ENCODE measurements at regions not wholly inside any gene's neighbourhood (a gene's known extent, or its start where the extent isn't known, plus 50 kb on each side); places are given as distances from the start of the nearest gene placed in this dataset.
"Not testable (repeated sequence)": the region's sequence is repeated elsewhere in the genome, so short reads cannot be mapped to it uniquely, and the experiment has no call there.

DNA sequence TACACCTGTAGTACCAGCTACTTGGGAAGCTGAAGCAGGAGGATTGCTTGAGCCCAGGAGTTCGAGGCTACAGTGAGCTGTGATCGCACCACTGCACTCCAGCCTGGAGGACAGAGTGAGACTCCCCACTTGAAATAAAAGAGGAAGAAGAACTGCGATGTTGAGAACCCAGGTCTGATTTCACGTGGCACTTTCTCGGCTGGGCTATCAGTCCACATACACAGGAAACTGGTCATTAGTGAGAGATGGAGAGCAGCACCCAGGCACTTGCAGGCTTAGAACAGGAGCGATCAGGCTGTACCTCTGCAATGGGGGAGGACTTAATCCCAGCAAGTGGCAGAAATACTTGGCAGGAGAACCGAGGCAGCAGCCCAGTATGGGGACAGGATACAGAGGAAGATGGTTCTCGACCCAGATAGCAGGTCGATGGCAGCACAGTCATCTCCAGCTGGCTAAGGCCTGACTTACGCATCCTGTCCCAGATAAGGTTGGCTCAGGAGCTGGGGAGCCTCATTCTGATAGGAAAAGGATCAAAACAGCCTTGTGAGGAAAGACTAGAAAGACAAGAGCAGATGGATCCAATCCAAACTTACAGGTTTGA, 487.7 kb upstream of the AUTS2 start:
- ATAC-seq (replicated peaks) (no peak), DNase-seq (no peak)
- no peaks in the 10 kb centered on the region for H3K4me1 Mint-ChIP-seq (ENCODE audit: low read depth in 2 of 2)
- peaks cover 9 to 17% of the 10 kb centered on the region in 2 donors for H3K9me3 Mint-ChIP-seq
- H3K4me3 Mint-ChIP-seq = no peak overlapping the region
- no peak overlapping the region for H3K27ac Mint-ChIP-seq
- peaks cover 0 to 6% of the 10 kb centered on the region in 2 donors for H3K27me3 Mint-ChIP-seq
- H3K36me3 Mint-ChIP-seq (ENCODE audit: insufficient read depth) = peaks cover 2% of the 10 kb centered on the region

DNA sequence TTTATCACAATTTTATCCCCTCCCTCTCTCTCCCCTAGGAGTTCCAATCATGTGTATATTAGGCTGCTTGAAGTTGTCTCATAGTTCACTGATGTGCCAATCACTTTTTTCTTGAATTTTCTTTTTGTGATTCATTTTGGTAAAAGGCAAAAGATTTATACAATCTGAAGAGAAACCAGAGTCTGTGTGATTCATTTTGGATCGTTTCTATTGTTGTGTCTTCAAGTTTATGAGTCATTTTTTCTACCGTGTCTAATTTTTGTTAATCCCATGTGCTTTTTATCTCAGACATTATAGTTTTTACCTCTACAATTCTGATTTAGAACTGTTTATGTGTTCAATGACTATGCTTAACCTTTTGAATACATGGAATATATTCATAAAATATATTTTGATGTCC, 483.9 kb upstream of the AUTS2 start:
- H3K9me3 Mint-ChIP-seq = peaks cover 7 to 17% of the 10 kb centered on the region in 2 donors
- no peak overlapping the region for H3K27ac Mint-ChIP-seq
- peaks cover 0 to 5% of the 10 kb centered on the region in 2 donors for H3K27me3 Mint-ChIP-seq
- H3K4me1 Mint-ChIP-seq (ENCODE audit: low read depth in 2 of 2) = no peaks in the 10 kb centered on the region
- H3K4me3 Mint-ChIP-seq = no peak overlapping the region
- ATAC-seq (replicated peaks) (no peak), DNase-seq (no peak)
- peaks cover 2% of the 10 kb centered on the region for H3K36me3 Mint-ChIP-seq (ENCODE audit: insufficient read depth)

DNA sequence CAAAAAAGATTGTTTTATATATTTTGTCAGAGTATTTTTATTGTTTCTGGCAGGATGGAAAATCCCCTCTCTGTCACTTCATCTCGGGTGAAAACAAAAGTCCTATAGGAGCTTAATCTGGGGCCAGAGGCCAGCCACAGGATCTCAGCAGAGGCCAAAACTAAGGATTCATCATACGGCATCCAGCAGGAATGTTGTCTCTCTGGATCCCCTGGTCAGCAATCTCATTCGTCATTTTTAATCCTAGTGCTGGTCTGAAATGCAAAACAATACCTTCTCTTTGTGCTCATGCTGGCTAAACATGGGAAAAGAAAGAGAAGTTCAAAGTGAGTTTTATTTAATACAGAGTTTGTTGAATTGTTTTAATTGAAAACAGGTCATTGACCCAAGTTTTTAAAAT, 482.5 kb upstream of the AUTS2 start:
- H3K36me3 Mint-ChIP-seq (ENCODE audit: insufficient read depth) = peaks cover 2% of the 10 kb centered on the region
- no peak overlapping the region for H3K4me3 Mint-ChIP-seq
- DNase-seq (no peak), ATAC-seq (replicated peaks) (no peak)
- peaks cover 3 to 11% of the 10 kb centered on the region in 2 donors for H3K9me3 Mint-ChIP-seq
- H3K27ac Mint-ChIP-seq = no peak overlapping the region
- no peaks in the 10 kb centered on the region for H3K4me1 Mint-ChIP-seq (ENCODE audit: low read depth in 2 of 2)
- no peaks in the 10 kb centered on the region for H3K27me3 Mint-ChIP-seq

DNA sequence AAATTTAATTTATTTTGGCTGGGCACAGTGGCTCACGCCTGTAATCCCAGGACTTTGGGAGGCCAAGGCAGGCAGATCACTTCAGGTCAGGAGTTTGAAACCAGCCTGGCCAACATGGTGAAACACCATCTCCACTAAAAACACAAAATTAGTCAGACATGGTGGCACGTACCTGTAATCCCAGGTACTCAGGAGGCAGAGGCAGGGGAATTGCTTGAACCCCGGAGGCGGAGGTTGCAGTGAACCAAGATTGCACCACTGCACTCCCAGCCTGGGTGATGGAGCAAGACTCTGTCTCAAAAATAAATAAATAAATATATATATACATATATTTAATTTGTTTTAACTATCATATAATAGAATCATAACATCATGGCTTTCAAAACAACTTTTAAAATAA, 482.1 kb upstream of the AUTS2 start:
- not testable (repeated sequence) for ATAC-seq (replicated peaks); H3K27ac Mint-ChIP-seq; DNase-seq; H3K9me3 Mint-ChIP-seq; H3K36me3 Mint-ChIP-seq (ENCODE audit: insufficient read depth); H3K4me1 Mint-ChIP-seq (ENCODE audit: low read depth in 2 of 2); H3K4me3 Mint-ChIP-seq; H3K27me3 Mint-ChIP-seq

DNA sequence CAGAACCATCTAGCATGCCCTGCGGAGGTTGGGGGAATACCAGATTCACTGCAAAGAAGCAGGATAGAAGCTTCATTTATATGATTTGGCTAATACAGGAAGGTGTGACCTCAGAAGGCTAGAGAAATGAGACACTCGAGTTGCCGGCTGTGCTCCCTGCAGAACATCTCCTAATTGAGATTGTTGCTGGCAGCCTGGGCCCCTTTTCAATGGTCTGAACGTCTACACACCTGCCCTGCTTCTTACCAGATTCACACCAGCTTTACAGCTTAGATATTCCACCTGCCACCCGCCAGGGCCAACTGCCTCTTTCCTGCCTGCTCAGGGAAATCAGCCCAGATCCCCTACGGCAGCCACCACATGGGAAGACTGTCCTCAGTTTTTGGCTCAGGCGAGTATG, 475.3 kb upstream of the AUTS2 start:
- Mint-ChIP-seq H3K4me3 (no peak overlapping the region), H3K27me3 (peaks cover 0 to 5% of the 10 kb centered on the region in 2 donors), H3K4me1 (ENCODE audit: low read depth in 2 of 2) (no peaks in the 10 kb centered on the region), H3K9me3 (peaks cover 0 to 3% of the 10 kb centered on the region in 2 donors), H3K36me3 (ENCODE audit: insufficient read depth) (no peaks in the 10 kb centered on the region), H3K27ac (no peak overlapping the region)
- DNase-seq = no peak
- ATAC-seq (replicated peaks) = no peak

DNA sequence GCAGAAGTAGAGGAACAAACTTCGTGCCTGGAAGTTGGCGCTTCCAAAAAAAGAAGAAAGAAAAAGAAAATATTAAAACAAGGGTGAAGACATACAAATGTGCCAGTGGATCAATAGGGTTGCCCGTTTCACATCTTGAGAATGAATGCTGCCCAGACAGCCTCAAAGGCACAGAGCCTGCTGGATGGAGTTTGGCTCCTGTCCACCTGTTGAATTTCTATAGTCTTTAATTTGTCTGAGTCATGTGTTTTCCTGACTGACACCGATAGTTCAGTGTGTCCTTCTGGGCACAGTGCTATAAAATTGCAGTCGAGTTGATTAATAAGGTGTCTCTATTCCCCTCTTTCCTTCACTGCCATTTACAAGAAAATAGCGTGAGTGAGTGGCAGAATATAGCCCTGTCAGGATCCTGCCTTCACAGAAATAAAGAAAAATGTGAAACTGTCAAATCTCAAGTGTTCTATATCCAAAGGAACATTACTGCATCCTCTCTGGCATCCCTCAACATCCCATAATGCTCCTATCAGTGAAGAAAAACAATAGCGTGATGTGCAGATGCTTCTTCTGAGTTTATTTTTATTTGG, 471.3 kb upstream of the AUTS2 start:
- no peak overlapping the region for H3K27ac Mint-ChIP-seq
- H3K4me1 Mint-ChIP-seq (ENCODE audit: low read depth in 2 of 2) = no peaks in the 10 kb centered on the region
- H3K9me3 Mint-ChIP-seq = peaks cover 0 to 3% of the 10 kb centered on the region in 2 donors
- no peaks in the 10 kb centered on the region for H3K36me3 Mint-ChIP-seq (ENCODE audit: insufficient read depth)
- H3K27me3 Mint-ChIP-seq = peaks cover 0 to 12% of the 10 kb centered on the region in 2 donors
- ATAC-seq (replicated peaks) (no peak), DNase-seq (no peak)
- H3K4me3 Mint-ChIP-seq = no peak overlapping the region

DNA sequence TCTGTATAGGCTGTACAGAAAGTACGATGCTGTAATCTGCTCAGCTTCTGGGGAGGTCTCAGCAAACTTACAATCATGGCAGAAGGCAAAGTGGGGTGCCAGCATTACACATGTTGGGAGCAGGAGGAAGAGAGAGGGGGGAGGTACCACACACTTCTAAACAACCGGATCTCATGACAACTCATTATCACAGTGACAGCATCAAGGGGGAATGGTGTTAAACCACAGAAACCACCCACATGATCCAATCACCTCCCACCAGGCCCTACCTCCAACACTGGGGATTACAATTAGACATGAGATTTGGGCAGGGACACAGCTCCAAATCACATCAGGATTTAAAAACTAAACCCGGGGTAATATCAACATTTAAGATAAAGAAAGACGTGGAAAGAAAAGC, 468.8 kb upstream of the AUTS2 start:
- no peak overlapping the region for H3K27ac Mint-ChIP-seq
- H3K4me3 Mint-ChIP-seq = no peak overlapping the region
- peaks cover 0 to 4% of the 10 kb centered on the region in 2 donors for H3K9me3 Mint-ChIP-seq
- peaks cover 8 to 20% of the 10 kb centered on the region in 2 donors for H3K27me3 Mint-ChIP-seq
- ATAC-seq (replicated peaks) (no peak), DNase-seq (no peak)
- no peaks in the 10 kb centered on the region for H3K36me3 Mint-ChIP-seq (ENCODE audit: insufficient read depth)
- H3K4me1 Mint-ChIP-seq (ENCODE audit: low read depth in 2 of 2) = no peaks in the 10 kb centered on the region

DNA sequence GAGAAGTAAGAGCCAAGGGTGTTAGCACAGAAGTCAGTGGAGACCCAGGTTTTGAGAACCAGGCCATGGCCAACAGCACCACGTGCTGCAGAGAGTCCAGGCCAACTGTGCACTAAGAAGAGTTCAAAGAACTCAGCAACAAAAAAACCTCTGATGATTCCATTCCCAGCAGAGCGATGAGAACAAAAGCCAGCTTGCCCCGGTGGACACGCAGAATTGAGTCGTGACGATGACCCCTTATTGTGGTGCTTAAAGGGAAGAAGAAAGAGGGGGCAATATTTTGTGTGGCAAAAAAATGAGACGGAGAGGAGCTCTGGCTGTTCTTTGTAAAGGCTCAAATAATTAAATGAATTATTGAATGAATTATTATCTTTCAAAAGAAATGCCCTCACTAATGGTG, 468.3 kb upstream of the AUTS2 start:
- Mint-ChIP-seq H3K36me3 (ENCODE audit: insufficient read depth) (no peaks in the 10 kb centered on the region), H3K27ac (no peak overlapping the region), H3K27me3 (peaks cover 8 to 20% of the 10 kb centered on the region in 2 donors), H3K4me1 (ENCODE audit: low read depth in 2 of 2) (no peaks in the 10 kb centered on the region), H3K9me3 (peaks cover 0 to 7% of the 10 kb centered on the region in 2 donors), H3K4me3 (no peak overlapping the region)
- ATAC-seq (replicated peaks) = no peak
- DNase-seq = no peak

DNA sequence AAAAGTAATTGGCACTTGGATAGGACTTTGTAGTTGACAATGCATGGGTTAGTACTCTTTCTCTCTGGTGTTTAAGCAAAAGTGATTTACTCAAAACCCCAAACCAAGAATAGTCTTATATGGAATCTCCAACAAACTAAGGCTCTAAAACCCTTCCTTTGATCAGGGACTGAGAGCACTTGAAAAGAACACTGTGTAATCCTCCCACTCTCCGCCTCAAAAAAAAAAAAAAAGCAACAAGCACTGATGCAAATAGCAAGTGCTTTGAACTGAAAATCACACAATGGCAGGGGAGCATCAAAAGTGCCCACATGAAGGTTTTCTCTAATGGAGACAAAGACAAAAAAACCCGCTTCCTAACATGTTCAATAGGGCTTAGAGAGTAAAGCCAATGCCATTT, 467.9 kb upstream of the AUTS2 start:
- Mint-ChIP-seq H3K27me3 (peaks cover 8 to 19% of the 10 kb centered on the region in 2 donors), H3K36me3 (ENCODE audit: insufficient read depth) (no peaks in the 10 kb centered on the region), H3K27ac (no peak overlapping the region), H3K9me3 (peaks cover 0 to 7% of the 10 kb centered on the region in 2 donors), H3K4me1 (ENCODE audit: low read depth in 2 of 2) (no peaks in the 10 kb centered on the region), H3K4me3 (no peak overlapping the region)
- DNase-seq (no peak), ATAC-seq (replicated peaks) (no peak)

DNA sequence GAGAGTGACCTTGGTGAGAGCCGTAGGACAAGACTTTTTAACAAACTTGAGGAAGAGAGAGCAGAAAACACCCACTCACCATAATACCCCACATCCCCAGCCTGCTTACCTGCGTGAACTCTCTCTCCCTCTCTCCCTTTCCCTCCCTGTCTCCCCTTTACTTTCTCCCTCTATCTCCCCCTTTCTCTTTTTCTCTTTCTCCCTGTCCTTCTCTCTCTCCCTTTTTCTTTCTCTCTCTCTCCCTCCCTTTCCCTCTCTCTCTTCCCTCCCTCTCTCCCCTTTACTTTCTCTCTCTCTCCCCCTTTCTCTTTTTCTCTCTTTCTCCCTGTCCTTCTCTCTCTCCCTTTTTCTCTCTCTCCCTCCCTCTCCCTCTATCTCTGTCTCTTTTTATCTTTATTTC, 464.0 kb upstream of the AUTS2 start:
- Mint-ChIP-seq H3K27me3 (peaks cover 8 to 17% of the 10 kb centered on the region in 2 donors), H3K4me3 (no peak overlapping the region), H3K9me3 (peaks cover 0 to 8% of the 10 kb centered on the region in 2 donors), H3K27ac (no peak overlapping the region), H3K36me3 (ENCODE audit: insufficient read depth) (no peaks in the 10 kb centered on the region), H3K4me1 (ENCODE audit: low read depth in 2 of 2) (no peaks in the 10 kb centered on the region)
- ATAC-seq (replicated peaks) (no peak), DNase-seq (no peak)

DNA sequence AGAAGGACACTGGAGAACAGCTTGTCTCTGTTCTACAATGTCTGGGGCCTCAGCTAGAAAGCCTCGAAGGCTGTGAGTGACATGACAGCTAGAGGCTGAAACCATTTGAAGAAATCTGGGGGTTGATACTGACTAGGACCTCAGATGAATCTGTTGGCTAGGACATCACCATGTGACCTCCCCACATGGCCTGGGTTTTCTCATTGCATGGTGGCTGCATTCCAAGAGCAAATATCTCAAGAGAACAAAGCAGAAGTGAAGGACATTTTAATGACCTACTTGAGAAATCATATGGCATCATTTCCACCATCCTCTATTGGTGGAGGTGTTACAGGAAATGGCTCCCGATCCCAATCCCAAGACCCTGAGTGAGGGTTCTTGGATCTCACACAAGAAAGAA, 450.6 kb upstream of the AUTS2 start:
- no peaks in the 10 kb centered on the region for H3K4me1 Mint-ChIP-seq (ENCODE audit: low read depth in 2 of 2)

DNA sequence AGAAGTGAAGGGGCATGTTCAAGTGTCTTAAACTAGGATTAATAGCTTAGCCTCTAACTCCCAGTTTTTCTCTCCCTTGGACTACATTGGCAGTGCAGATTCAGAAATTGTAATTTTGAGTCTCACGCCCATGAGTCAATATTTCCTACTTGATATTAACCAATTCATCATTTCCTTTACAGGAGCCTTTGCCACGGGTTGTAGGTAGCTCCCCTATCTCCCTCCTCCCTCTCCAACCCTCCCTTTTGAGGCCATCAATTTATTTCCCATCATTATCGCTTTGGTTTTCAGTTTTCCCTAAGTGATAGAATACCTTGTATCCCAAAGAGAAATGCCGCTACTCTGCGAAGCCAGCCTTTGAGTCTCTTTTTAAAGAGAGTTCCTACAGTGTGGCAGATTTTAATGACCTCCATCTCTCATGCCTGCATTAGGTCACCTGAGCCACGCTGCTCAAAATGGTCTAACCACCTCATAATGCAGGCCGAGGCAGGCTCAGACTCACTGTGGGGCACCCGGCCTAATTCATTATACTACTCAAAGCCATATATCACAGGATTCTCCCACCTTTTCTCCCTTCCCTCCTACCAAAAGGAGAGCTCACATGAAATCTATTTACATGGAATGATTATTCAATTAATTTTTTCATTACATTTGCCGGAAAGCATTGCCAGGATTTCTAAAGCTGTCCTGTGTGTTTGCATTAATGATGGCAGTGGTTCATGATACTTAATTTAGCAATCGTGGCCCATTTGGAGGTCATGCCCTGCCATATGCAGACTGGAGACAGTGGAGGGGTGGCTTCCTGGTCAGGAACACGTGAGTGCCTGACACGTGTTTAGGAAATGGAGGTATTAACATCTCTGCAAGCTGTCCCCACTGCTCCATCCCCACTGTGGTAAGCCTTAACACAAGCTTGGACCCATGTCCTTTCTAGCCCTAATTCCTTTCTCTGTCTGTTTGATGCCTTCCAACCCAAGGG, 448.2 kb upstream of the AUTS2 start:
- Mint-ChIP-seq H3K4me1 (ENCODE audit: low read depth in 2 of 2) (no peaks in the 10 kb centered on the region), H3K27ac (no peak overlapping the region), H3K4me3 (no peak overlapping the region), H3K36me3 (ENCODE audit: insufficient read depth) (no peaks in the 10 kb centered on the region), H3K9me3 (peaks cover 2 to 22% of the 10 kb centered on the region in 2 donors), H3K27me3 (no peaks in the 10 kb centered on the region)
- DNase-seq (no peak), ATAC-seq (replicated peaks) (no peak)

More for the DNA sequence above, 450.6 kb upstream of the AUTS2 start:
- DNase-seq (no peak), ATAC-seq (replicated peaks) (no peak)
- Mint-ChIP-seq H3K9me3 (peaks cover 2 to 22% of the 10 kb centered on the region in 2 donors), H3K27ac (no peak overlapping the region), H3K36me3 (ENCODE audit: insufficient read depth) (no peaks in the 10 kb centered on the region), H3K27me3 (no peaks in the 10 kb centered on the region), H3K4me3 (no peak overlapping the region)

DNA sequence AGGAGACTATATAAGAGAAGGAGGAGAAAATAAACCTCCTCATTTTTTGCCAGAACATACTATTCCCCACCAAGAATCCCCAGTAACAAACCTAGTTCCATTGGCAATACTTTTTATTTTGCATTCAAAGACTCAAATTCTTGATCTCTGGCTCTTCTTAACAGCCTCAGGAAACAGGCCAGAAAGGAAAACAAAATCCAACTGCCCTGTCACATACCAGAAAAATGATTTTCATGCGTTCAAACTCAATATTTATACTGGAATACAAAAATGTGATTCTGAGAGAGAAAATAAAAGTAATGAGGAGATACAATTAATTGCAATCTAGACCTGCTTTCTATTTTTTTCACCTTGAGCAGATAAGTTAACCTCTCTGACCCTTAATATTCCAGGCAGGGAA, 435.9 kb upstream of the AUTS2 start:
- ATAC-seq (replicated peaks) = no peak
- no peaks in the 10 kb centered on the region for H3K4me1 Mint-ChIP-seq (ENCODE audit: low read depth in 2 of 2)
- no peak overlapping the region for H3K27ac Mint-ChIP-seq
- H3K36me3 Mint-ChIP-seq (ENCODE audit: insufficient read depth) = no peaks in the 10 kb centered on the region
- no peaks in the 10 kb centered on the region for H3K27me3 Mint-ChIP-seq
- no peaks in the 10 kb centered on the region for H3K9me3 Mint-ChIP-seq
- H3K4me3 Mint-ChIP-seq = no peak overlapping the region
- DNase-seq = no peak

Data from effector memory CD8-positive, alpha-beta T cell (primary cell).